ENCODE measurements at regions not wholly inside any gene's neighbourhood (a gene's known extent, or its start where the extent isn't known, plus 50 kb on each side); places are given as distances from the start of the nearest gene placed in this dataset.

DNA sequence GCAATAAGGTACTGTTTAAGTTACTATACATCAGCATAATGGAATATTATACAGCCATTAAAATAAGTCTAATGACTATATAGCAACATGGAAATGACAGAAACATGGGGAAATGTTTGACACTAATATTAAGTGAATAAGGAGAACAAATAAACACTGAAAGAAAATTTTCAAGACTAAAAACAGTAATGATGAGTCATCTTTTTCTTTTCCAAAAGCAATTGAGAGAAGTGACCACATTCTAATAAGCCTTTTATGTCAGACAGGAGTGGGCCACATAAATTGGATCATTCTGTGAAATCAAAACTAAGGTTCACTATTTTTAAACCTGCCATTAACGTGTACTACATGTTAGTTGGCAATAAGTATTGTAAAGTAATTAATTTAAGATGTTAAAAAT is 187.5 kb downstream of the AHR start:
- no peak for DNase-seq

DNA sequence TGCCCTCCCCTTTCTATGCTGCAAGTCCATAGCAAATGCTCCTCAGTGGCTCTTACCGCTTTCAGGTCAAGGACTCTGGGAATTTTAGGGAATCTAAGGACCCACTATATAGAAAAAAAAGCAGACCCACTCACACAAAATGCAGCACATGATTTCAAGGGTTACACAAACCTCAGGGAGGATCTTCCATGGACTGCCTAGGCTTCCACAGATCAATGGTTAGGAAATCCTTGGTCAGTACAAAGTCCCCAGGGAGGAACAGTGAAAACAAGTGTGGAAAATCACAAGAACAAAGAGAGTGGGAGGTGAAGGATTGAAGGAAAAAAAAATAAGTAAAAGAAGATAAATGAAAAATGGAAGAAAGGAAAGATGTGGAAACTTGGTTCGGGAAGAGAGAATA is 188.4 kb downstream of the AHR start:
- no peak for DNase-seq

DNA sequence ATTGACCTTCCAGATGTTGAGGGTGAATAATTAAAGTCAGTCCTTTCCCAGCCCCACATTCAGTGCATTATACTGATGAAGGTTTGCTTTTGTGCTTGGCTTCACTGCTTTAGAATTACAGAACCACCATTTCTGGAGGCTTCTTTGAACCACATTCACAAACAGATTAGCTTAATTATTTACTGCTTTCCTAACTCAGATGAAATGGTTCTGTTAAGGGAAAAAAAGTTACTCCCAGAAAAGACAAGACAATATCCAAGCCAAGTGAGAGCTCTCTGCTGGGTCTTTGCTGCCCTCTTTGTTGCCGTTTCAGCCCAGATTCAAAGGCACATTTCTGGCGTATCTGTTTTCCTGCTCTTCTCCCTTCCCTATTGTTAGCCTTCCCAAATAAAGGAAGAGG is 188.9 kb downstream of the AHR start:
- no peak for DNase-seq

- no peak for DNase-seq
These were observed 190.4 kb downstream of the AHR start for GRCh38 chr7:17488829-17489228.

GRCh38 chr7:17489961-17490360 is 191.5 kb downstream of the AHR start:
- DNase-seq, result no peak

GRCh38 chr7:17490825-17491224 is 192.4 kb downstream of the AHR start:
- DNase-seq, result no peak

GRCh38 chr7:17492437-17492836 is 194.0 kb downstream of the AHR start:
- DNase-seq, result no peak

DNA sequence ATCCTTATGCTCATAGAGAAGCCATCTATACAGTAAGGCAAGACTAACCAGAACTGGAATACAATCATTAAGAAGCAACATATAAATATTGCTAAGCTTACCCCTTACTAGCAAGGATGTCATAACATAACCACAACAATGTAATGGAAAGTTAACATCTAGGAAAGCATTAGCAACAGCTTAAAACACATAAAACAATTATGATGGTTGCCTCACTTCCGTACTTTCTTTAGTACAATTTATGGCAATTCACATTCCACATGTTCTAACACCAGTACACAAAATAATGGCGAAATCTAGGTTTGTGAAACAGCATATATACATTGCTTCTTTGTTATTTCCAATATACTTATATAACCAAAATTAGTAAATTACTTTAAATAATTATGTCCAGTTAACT is 195.0 kb downstream of the AHR start:
- DNase-seq, result no peak

- no peak for DNase-seq
These were observed 197.4 kb downstream of the AHR start for GRCh38 chr7:17495655-17496394.

DNA sequence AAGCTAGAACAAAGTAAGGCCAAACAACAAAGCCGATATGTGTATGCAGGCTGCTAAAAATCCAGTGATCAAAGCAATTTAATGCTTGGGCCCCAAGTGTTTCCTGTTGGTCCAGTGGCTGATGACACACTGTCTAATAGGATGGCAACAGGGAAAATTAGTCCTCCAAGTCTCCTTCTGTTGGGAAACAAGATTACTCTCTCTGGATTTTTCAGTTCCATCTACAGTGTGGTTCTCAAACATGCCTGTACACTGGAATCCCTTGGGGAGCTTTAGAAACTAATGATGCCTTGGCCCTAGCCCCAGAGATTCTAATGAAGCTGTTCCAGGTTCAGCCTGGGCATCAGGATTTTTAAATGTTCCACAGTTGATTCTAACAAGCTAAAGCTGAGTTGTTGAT is 198.7 kb downstream of the AHR start:
- no peak for DNase-seq

DNA sequence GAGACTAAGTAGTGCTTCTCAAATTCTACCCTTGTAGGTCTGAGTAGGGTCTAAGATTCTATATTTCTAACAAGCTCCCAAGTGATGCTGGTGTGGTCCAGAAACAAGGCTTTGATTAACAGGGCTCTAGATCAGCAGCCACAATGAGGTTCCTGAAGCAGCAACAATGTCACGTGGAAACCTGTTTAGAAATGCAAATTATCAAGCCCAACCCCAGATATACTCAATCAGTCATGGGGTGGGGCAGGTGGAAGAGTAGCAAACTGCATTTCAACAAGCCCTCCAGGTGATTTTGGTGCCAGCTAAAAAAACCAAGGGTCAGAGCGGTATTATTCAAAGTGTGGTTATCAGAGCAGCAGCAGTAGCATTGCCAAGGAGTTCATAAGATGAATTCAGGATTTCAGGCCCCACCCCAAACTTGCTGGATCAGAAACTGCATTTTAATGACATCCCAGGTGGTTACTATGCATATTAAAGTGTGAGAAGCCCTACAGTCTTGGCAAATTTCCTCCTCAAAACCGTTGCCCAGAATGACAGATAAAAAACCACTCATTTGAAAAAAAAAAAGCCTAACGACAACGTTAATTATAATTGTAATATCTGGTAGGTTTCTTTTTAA is 199.2 kb downstream of the AHR start:
- no peak for DNase-seq

GRCh38 chr7:17498230-17498629 is 199.8 kb downstream of the AHR start:
- DNase-seq, result no peak

DNA sequence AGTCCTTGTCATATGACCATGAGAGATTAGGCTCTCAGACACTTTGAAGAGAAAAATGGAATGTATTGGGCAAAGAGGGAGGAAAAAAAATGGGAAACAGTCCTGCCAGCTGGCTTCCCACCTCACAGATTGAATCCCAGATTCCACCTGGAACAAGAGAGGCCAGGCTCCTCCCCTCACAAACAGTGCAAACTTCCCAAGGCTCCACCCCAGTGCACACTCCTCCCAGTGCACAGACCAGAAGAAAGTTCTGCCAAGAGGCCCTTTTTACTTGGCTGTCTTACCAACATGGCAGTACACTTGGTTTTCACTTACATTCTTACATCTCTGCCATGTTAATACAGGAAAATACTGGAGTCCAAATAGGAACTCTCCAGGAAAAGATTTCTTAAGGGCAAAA is 202.3 kb downstream of the AHR start:
- no peak for DNase-seq

- no peak for DNase-seq
These were observed 203.2 kb downstream of the AHR start for GRCh38 chr7:17501441-17502212.

GRCh38 chr7:17502213-17503060 is 204.0 kb downstream of the AHR start:
- DNase-seq, result no peak

DNA sequence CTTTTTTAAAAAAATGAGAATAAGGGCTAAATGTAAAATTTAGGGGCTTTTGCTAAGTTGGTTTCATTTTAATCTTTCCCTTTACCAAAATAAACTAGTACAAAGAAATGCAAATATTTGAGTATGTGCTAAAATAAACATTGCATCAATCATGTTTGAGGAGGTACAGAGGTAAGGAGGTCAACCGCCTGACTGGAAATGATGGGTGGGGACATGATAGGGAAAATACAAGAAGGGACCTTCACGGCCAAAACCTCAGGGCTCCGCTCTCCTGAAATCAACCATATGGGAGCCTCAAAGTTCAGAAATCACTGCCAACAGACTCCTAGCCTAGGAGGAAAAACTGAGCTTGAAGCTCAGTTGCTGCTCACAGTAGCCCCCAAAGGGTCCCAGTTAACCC is 207.6 kb downstream of the AHR start:
- no peak for DNase-seq

DNA sequence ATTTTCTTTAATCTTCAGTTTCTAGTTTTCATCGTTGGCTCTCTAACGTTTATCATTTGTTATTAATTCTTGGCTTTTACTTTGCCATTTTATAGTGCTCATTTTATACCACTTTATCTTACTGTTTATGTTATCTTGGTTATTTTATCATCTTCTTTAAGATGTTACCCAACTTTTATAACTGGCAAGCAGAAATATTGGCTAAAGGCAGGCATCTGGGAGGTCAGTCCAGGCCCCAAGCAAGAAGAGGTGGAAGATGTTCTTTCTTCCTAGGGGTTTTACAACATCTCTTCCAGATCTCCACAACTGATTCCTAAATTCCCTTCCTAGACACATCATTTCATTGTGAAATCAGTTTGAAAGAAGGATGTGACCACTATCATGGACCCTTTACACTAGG is 208.1 kb downstream of the AHR start:
- no peak for DNase-seq

- no peak for DNase-seq
These were observed 209.3 kb downstream of the AHR start for GRCh38 chr7:17507717-17508116.

DNA sequence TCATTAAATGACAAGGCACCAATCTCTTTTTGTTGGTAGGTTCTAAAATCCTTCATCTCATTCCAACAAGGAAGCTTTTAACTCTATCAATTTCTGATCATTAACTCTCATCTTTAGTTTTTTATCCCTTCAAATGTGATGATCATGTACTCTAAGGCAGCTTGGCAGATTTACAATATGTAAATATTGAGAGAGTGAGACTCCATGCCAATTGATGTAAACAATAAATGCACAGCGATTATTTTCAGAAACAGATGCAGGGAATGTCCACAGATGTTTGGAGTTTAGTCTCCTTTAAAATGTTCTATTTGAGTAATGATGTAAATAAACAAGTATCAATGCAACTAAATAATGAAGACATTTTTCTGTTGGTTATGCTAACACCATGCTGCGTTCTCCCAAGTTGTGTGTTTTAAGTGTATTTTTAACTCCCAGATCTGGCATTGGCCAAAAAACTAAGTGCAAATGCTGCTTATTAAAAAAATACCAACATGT is 213.8 kb downstream of the AHR start:
- no peak for DNase-seq

- DNase-seq, result no peak
These were observed 218.3 kb downstream of the AHR start for GRCh38 chr7:17516771-17517170.

- no peak for DNase-seq
These were observed 222.5 kb downstream of the AHR start for GRCh38 chr7:17520941-17521340.

GRCh38 chr7:17521437-17521836 is 223.0 kb downstream of the AHR start:
- no peak for DNase-seq

Data from CD4-positive, alpha-beta T cell treated with Interleukin-1 beta for 1 hour (primary cell).